SH-SY5Y (cell line): ENCODE measurements at regions not wholly inside any gene's neighbourhood (a gene's known extent, or its start where the extent isn't known, plus 50 kb on each side); places are given as distances from the start of the nearest gene placed in this dataset.

Experiments
- GATA2 ChIP-seq: IDR thresholded peaks from 2 replicates; pipeline ENCODE4 v1.6.1; 2011; ENCODE audit warnings: mild to moderate bottlenecking, low read depth, low read length
- GATA3 ChIP-seq: IDR thresholded peaks from 2 replicates; pipeline ENCODE4 v1.6.1; 2011; ENCODE audit warnings: low read depth, mild to moderate bottlenecking, low read length, moderate library complexity

DNA sequence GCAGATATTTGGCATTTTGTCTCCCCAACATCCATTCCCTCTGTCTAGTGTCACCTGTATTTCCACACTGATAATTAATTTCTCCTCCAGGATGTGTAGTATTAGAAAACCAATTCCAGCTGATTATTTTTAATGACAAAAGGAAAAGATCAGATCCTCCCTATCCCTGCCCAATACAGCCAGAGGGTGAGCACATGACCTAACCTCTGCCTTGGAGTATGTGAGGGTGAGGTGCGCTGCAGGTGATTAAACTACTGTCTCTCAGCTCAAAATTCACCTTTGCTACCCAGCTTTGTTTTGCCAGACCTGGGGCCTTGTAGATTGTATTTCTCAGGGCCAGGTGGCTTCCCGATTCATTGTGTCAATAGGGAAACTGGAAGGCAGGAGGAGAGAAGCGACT, 402.1 kb downstream of the PRELID2 start:
- TF ChIP-seq GATA2: no peak
- TF ChIP-seq GATA3: no peak
